Hematopoietic multipotent progenitor cell treated with erythropoietin and hydrocortisone succinate and interleukin-3 and kit ligand, for 15 days (in vitro differentiated cells): ENCODE measurements at regions not wholly inside any gene's neighbourhood (a gene's known extent, or its start where the extent isn't known, plus 50 kb on each side); places are given as distances from the start of the nearest gene placed in this dataset.
"Not testable (repeated sequence)": the region's sequence is repeated elsewhere in the genome, so short reads cannot be mapped to it uniquely, and the experiment has no call there.

Source experiments
- DNase-seq: peaks from one replicate; pipeline ENCODE4 v3.0.0-alpha.2; 2015; ENCODE audit warnings: low spot score

DNA sequence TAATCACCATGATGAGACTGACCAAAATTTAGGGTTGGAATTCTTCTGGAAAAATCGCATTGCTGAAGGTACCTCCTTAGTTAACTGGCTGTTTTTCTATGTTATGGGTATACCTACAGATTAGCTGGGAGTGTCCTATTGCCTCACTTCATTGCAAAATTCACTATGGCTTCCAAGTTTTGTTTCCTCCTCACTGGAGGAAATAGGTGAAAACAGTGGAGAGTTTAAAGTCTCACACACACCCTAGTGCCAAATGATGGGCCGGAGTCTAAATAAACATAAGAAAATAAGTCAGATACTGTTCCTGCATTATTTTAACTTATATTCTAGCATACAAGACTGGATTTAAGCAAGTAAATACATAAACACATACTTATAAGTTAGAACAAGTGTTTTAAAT is 98.2 kb downstream of the AHR start:
- DNase-seq, result no peak

DNA sequence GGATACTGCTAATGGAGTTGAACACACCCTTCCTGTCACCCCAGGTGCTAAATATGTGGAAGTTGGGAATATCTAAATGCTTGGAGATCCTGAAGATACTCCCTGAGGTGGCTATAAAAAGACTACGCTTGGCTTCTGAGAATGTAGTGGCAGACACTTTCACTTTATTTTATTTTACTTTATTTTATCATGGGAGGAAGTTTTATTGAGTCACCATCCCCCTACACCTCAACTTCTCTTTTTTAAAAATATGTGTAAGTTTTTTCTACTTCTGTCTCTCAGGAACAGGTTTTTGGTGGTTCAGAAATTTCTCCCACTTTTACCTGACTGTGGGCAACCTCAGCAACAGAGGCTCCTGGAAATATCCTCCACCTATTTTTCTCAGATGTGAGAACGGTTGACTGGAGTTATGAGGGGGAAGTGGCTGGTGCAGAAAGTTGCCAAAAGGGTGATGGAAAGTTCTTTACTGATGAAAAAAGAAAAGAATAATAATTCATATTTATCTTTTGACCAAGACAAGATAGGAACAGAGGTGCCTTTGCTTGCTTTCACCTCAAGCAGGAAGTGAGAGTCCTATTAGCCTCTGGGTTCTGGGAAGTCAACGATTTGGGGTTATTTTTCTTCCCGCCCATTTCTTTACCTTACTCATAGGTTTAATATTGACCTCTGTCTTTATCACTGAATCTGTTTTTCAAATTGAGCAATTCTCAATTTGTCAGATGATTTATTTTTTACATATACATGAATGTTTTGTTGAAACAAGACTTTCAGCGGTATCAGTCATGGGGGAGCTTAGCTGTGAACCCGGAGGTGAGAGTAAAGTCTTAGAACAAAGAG is 103.6 kb downstream of the AHR start:
- DNase-seq, result no peak

DNA sequence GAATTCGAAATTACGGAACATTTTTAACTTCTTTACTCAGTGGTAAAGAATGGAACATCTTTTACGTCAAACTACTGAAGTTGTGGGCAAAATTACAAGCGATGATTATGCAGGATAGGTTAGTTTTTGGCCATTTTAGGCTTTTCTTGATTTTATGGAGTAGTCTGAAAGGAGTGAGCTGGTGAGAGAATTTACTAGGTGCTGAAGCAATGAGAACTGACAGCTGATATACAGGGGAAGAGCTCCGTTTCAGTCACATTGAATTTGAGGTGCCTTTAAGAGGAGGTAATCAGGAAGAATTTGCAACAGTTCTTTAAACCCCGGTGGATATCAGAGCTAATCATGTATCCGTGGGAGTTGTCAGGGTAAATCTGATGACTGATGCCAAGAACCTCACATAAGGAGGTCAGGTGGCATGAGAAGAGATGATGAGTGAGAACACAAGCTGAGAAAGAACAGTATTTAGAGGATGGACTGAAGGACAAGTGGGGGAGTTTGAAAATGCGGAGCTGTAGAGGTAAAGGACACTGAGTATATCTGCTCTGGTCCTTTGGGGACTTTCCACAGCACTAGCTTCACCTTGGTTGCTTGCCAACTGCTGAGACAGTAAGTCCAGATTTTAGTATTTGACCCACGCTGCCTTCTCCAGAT is 104.3 kb downstream of the AHR start:
- no peak for DNase-seq

DNA sequence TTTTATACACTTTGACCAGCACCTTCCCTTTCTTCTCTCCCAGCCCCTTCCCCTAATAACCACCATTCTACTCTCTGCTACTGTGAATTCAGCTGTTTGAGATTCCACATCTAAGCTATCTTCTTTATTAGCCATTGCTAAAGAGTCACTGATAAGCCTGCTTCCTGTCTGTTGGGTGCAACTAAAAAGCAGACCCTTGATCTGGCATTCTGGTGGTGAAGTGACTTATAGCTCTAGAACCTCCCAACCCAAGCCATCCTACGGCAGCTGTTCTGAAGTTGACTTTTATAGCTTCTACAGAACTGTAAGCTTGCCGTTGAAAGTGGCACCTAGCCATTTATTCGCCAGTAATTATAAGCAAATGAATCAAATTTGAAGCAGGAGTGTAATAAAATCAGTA is 105.6 kb downstream of the AHR start:
- no peak for DNase-seq

GRCh38 chr7:17405786-17406185 is 107.3 kb downstream of the AHR start:
- no peak for DNase-seq

DNA sequence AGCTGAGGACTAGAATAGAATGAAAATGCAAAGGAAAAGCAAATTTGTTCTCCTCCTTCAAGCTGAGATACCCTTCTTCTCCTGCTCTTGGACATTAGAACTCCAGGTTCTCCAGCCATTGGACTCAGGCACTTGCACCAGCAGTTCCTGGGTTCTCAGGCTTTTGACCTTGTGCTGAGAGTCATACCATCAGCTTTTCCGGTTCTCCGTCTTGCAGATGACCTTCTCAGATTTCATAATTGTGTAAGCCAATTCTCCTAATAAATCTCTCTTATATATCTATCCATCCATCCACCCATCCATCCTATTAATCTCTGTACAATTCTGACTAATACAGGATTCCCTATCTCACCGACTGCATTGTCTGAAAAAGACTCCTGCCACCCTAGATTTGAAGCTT is 108.3 kb downstream of the AHR start:
- no peak for DNase-seq

GRCh38 chr7:17407229-17407628 is 108.8 kb downstream of the AHR start:
- no peak for DNase-seq

DNA sequence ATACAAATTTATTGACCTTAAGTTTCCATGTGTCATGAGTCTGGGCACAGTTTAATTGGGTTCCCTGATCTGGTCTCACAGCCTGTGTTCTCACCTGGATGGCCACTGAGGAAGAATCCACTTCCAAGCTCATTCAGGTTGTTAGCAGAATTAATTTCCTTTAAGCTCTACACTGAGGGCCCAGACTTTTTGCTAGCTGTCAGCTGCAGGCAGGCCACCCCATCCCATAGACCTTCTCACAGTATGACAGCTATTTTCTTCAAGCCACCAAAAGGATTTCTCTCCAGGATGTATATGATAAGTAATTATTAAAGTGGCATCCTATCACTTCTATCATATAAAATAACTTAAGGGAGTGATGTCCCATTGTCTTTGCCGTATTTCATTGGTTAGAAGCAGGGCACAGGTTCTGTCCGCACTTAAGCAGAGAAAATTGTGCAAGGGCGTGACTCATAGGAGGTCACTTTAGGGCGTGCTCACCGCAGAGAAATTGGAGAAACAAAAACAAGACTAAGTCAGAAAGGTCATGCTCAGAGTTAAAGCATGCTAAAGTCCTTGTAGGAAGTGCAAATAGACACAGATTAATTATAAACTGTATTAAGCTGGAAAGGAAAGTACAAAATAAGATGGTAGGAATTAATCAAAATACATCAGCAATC is 109.9 kb downstream of the AHR start:
- DNase-seq, result no peak

DNA sequence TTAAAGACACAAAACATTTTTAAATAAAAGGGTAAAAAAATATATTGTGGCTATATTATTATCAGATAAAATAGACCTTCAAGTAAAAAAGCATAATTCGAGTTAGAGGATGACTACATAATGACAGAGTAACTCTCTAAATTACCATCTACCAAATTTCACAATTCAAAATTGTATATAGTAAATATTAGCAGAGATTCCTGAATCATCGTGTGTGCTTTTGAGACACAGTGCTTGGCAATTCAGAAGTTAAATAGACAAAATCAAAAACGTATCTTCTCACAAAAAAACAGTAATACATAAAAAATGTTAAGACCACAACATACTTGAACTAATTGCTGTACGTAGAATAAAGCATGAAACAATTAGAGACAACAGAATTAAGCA is 110.4 kb downstream of the AHR start:
- no peak for DNase-seq

GRCh38 chr7:17411922-17412321 is 113.5 kb downstream of the AHR start:
- DNase-seq, result no peak

GRCh38 chr7:17412883-17413282 is 114.4 kb downstream of the AHR start:
- no peak for DNase-seq

DNA sequence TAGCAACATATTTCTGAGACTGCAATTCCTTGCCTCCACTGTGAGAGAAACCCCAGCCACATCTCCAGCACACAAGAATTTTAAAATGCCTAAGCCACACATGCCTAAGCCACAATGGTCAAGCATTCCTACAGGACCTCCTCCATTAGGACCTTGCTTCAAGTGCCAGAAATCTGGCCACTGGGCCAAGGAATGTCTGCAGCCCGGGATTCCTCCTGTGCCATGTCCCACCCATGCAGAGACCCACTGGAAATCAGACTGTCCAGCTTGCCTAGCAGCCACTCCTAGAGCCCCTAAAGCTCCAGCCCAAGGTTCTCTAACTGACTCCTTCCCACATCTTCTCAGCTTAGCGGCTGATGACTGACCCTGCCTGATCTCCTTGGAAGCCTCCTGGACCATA is 117.5 kb downstream of the AHR start:
- no peak for DNase-seq

- DNase-seq, result not testable (repeated sequence)
Observed at GRCh38 chr7:17420308-17421015, 122.0 kb downstream of the AHR start.

DNA sequence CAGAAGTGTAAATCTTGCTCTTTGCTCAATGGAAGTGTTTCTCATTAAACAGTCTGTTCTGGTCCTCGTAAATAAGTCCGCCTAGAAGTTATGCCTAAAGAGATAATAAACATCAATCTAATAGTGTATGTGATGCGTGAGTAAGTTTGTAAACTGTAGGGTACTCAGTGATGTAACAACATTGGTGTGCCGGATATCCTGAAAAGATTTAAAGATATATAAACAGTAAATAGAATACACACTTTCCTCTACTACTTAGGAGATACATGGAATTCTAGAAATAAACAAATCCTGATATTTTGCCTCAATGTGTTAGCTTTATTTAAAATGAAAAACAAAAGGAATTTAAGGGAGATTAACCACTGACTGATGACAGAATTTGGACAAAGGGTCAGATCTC is 123.5 kb downstream of the AHR start:
- DNase-seq, result no peak

GRCh38 chr7:17422966-17423365 is 124.5 kb downstream of the AHR start:
- DNase-seq, result no peak

- DNase-seq, result no peak
Observed at GRCh38 chr7:17427924-17428323, 129.5 kb downstream of the AHR start.

GRCh38 chr7:17429579-17429978 is 131.1 kb downstream of the AHR start:
- DNase-seq, result no peak

DNA sequence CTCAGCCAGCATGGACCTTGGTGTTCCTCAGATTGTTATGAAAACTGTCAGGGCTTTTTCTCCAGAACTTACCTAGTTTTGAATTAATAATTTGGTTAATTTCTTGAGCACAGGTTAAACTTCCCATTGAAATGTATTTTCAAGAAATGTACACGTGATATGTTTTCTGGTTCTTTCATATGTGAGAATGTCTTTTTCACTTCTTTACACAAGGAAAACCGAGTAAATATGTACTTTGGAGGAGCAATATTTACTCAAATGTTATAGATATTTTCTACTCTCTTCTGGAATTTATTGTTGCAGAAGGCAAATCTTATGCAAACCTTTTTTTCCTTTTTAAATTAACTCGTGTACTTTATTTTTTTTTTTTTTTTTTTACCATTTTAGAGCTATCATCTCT is 134.3 kb downstream of the AHR start:
- DNase-seq, result no peak

DNA sequence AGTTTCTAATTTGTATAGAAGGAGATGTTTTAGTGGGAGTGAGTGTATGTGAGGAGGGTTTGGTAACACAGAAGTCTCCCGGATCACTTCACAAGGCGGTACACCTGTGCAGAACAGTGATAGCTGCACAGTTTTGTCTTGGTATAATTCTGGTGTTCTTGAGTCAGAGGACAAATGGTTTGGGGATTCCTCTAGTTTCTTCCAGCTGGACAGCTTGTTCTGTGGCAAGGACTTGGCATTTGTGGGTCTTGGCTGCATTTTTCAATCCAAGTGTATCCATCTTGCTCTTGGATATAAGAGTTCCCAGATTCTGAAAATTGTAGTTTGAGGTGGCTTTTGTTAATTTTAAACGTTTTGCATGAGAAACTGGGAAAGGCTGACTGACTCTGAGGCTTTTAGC is 135.7 kb downstream of the AHR start:
- no peak for DNase-seq

DNA sequence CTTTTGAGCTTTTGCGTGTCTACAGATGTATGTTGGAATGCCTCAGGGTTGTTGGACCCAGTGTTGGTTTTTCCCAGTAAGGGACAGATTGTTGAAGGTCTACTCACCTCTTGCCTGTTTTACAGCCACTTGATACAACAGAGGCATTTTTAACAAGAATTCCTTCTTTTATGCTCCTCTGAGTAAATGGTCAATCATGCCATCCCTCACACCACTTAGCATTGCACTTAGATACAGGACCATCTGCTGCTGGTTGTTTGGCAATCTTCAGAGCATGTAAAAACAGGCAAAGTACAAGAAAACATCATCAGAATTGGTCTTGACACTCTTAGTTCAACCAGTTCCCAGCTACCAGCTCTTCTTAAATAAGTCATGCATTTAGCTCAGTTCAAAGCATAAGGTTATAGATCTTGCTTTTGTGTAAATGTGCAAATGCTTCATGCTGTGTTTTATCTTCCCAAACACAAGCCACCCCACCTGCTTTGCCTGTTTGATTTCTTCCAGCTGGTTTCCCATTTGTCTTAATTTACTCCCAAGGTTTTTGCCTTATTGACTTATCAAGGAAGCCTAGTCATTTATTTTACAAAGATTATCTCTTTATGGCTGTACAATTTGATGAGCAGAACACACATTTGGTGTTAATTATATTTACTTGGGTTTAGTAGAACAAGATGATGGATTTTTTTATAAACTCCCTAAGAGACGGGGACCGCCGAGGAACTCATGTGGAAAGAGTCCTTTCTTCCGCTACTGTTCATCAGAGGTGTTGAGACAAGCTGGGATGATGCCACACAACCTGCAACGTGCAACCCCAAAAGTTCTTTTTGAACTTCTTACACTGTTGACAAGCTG is 136.6 kb downstream of the AHR start:
- DNase-seq, result no peak

GRCh38 chr7:17436126-17436525 is 137.7 kb downstream of the AHR start:
- DNase-seq, result no peak

- no peak for DNase-seq
Observed at GRCh38 chr7:17437586-17437985, 139.1 kb downstream of the AHR start.
